GM12878 (cell line): ENCODE measurements at regions not wholly inside any gene's neighbourhood (a gene's known extent, or its start where the extent isn't known, plus 50 kb on each side); places are given as distances from the start of the nearest gene placed in this dataset.

ENCODE experiments used
- ATAC-seq: fragments of 200-7000 bp; cut with Tn5 transposase; 3 replicates; pipeline ENCODE4 v1.9.1; 2020; ENCODE audit warnings: mild to moderate bottlenecking, moderate library complexity
- BruUV-seq: library from RNA; stranded (reverse); fragments of 400-500 nt; replicated peaks from 2 replicates; lab custom pipeline; 2021; lab: Mats Ljungman, UMichigan
- CTCF ChIA-PET: fragments of 300-600 bp; sonication (Branson Sonifier 250); formaldehyde crosslinking; extraction: SDS; loops from one replicate; lab custom pipeline; 2021; ENCODE audit warnings: inconsistent platforms; lab: Yijun Ruan, JAX
- POLR2A ChIA-PET: fragments of 350-600 bp; formaldehyde crosslinking; extraction: SDS; loops from one replicate; lab custom pipeline; 2021; ENCODE audit warnings: inconsistent platforms; lab: Charles Lee
- RAD21 ChIA-PET: fragments of 300-600 bp; sonication (Branson Sonifier 250); formaldehyde crosslinking; loops from one replicate; lab custom pipeline; 2023; ENCODE audit warnings: antibody characterized with exemption; ENCODE audit not compliant: unreplicated experiment; lab: Charles Lee
- SMC1A ChIA-PET: fragments of 300-600 bp; sonication (Branson Sonifier 250); formaldehyde crosslinking; loops from one replicate; lab custom pipeline; 2023; ENCODE audit not compliant: unreplicated experiment, uncharacterized antibody; lab: Charles Lee
- DNase-seq: peaks from one replicate; pipeline ENCODE4 v3.0.0-alpha.2; 2011; ENCODE audit warnings: low read depth, low spot score
- FAIRE-seq: peaks from 3 replicates; lab custom pipeline; 2011; peaks lifted over from hg19 to GRCh38; lab: Jason Lieb, UNC
- H2AFZ ChIP-seq: 2 replicates; pipeline ENCODE4 v1.6.0; 2011; ENCODE audit warnings: low read depth, low read length, control low read depth; ENCODE audit not compliant: control insufficient read depth
- H3K27ac ChIP-seq: 2 replicates; pipeline ENCODE4 v1.5.1; 2011; ENCODE audit warnings: control low read depth; ENCODE audit not compliant: control insufficient read depth, insufficient read depth
- H3K27me3 ChIP-seq, 2 experiments: replicated peaks in 1 of 2; 2 replicates each; pipeline versions ENCODE4 v1.6.0 to v1.6.1; 2011; ENCODE audit warnings: low read length in 1 of 2; ENCODE audit not compliant: control insufficient read depth in 2 of 2, insufficient read depth in 2 of 2
- H3K36me3 ChIP-seq, 2 experiments: 2 replicates each; pipeline ENCODE4 v1.5.1; 2011; ENCODE audit warnings: low read length in 1 of 2; ENCODE audit not compliant: control insufficient read depth in 2 of 2, insufficient read depth in 2 of 2
- H3K4me1 ChIP-seq: 2 replicates; pipeline ENCODE4 v1.6.1; 2011; ENCODE audit warnings: mild to moderate bottlenecking, low read length, moderate library complexity, mixed read lengths; ENCODE audit not compliant: control insufficient read depth, insufficient read depth
- H3K4me2 ChIP-seq: 2 replicates; pipeline ENCODE4 v1.6.0; 2011; ENCODE audit warnings: control low read depth; ENCODE audit not compliant: control insufficient read depth, insufficient read depth
- H3K4me3 ChIP-seq: fragments of 200-600 bp; sonication (generic); 2 replicates; pipeline ENCODE4 v1.5.1; 2016
- H3K79me2 ChIP-seq: 2 replicates; pipeline ENCODE4 v1.6.0; 2011; ENCODE audit warnings: low read length; ENCODE audit not compliant: control insufficient read depth, insufficient read depth
- H3K9ac ChIP-seq: 2 replicates; pipeline ENCODE4 v1.8.0; 2011; ENCODE audit warnings: low read length, control low read depth, mixed read lengths; ENCODE audit not compliant: control insufficient read depth, insufficient read depth
- H3K9me3 ChIP-seq: replicated peaks from 3 replicates; pipeline ENCODE4 v1.5.1; 2011; ENCODE audit warnings: mild to moderate bottlenecking, low read length; ENCODE audit not compliant: control insufficient read depth, insufficient read depth
- H4K20me1 ChIP-seq: 2 replicates; pipeline ENCODE4 v1.6.0; 2011; ENCODE audit not compliant: control insufficient read depth, insufficient read depth
- BHLHE40 ChIP-seq, 2 experiments: fragments of 450-650 bp in 1 of 2; IDR thresholded peaks; 2 replicates each; pipeline ENCODE4 v1.6.1; 2011 to 2017; ENCODE audit warnings: low read depth in 2 of 2, borderline replicate concordance in 1 of 2, improper control_type of control experiment in 1 of 2, low read length in 1 of 2, mild to moderate bottlenecking in 1 of 2
- CEBPB ChIP-seq, 2 experiments: fragments of 150-350 bp in 1 of 2; IDR thresholded peaks; 2 replicates each; pipeline ENCODE4 v1.6.1; 2012 to 2014; ENCODE audit warnings: low read depth in 2 of 2, low read length in 2 of 2, borderline replicate concordance in 1 of 2, inconsistent platforms in 1 of 2
- DPF2 ChIP-seq: fragments of 450-650 bp; IDR thresholded peaks from 2 replicates; pipeline ENCODE4 v1.6.1; 2017; ENCODE audit warnings: mild to moderate bottlenecking
- HDAC6 ChIP-seq: fragments of 200-600 bp; sonication (generic); IDR thresholded peaks from one replicate; pipeline ENCODE4 v1.8.0; 2017; ENCODE audit warnings: antibody characterized with exemption; ENCODE audit not compliant: unreplicated experiment
- HDGF ChIP-seq: fragments of 450-650 bp; IDR thresholded peaks from 2 replicates; pipeline ENCODE4 v1.6.1; 2016; ENCODE audit warnings: antibody characterized with exemption
- IKZF2 ChIP-seq, 2 experiments: fragments of 450-650 bp; IDR thresholded peaks; 2 replicates each; pipeline ENCODE4 v1.6.1; 2017; ENCODE audit warnings: mild to moderate bottlenecking in 2 of 2, moderate library complexity in 2 of 2
- KAT2A ChIP-seq: conservative IDR thresholded peaks from 2 replicates; pipeline ENCODE4 v1.6.1; 2011; ENCODE audit warnings: low read depth, low read length; ENCODE audit not compliant: control insufficient read depth
- NFYA ChIP-seq: IDR thresholded peaks from 2 replicates; pipeline ENCODE4 v1.6.1; 2011; ENCODE audit warnings: low read depth, mild to moderate bottlenecking, low read length, improper control_type of control experiment, borderline replicate concordance
- NFYB ChIP-seq: IDR thresholded peaks from 2 replicates; pipeline ENCODE4 v1.6.1; 2011; ENCODE audit warnings: low read depth, mild to moderate bottlenecking, low read length, improper control_type of control experiment, moderate library complexity; ENCODE audit not compliant: insufficient read depth
- POLR2AphosphoS2 ChIP-seq: IDR thresholded peaks from 2 replicates; pipeline ENCODE4 v1.6.1; 2011; ENCODE audit warnings: low read depth, mild to moderate bottlenecking, low read length, improper control_type of control experiment, moderate library complexity
- SIN3A ChIP-seq: IDR thresholded peaks from 2 replicates; pipeline ENCODE4 v1.6.1; 2012; ENCODE audit warnings: low read depth, low read length, improper control_type of control experiment
- ZNF217 ChIP-seq: fragments of 450-650 bp; IDR thresholded peaks from 2 replicates; pipeline ENCODE4 v1.6.1; 2017; ENCODE audit warnings: antibody characterized with exemption, mild to moderate bottlenecking
- ZNF622 ChIP-seq: fragments of 450-650 bp; IDR thresholded peaks from 2 replicates; pipeline ENCODE4 v1.6.1; 2017; ENCODE audit warnings: mild to moderate bottlenecking, inconsistent platforms
- WGBS: methylation state at CpG from one replicate; pipeline ENCODE4 v1.1.6; 2016; ENCODE audit warnings: low lambda C conversion rate; ENCODE audit not compliant: insufficient replicate concordance, insufficient coverage; ENCODE audit errors: missing lambda C conversion rate; 5-methylcytosine and 5-hydroxymethylcytosine counted together
- in situ Hi-C: fragments of 300-500 bp; cut with MboI; formaldehyde crosslinking; loops from 9 replicates; pipeline ENCODE4 v1.14.3; 2018; ENCODE audit warnings: mixed read lengths
- intact Hi-C: fragments of 100-400 bp; cut with micrococcal nuclease; formaldehyde crosslinking; loops from one replicate; pipeline ENCODE4 v1.14.2; 2022; ENCODE audit not compliant: unreplicated experiment
- TF ChIP-seq, protein P1 (sequence below): IDR thresholded peaks from 2 replicates; pipeline ENCODE4 v1.6.1; 2012; ENCODE audit warnings: low read depth, low read length, improper control_type of control experiment

DNA sequence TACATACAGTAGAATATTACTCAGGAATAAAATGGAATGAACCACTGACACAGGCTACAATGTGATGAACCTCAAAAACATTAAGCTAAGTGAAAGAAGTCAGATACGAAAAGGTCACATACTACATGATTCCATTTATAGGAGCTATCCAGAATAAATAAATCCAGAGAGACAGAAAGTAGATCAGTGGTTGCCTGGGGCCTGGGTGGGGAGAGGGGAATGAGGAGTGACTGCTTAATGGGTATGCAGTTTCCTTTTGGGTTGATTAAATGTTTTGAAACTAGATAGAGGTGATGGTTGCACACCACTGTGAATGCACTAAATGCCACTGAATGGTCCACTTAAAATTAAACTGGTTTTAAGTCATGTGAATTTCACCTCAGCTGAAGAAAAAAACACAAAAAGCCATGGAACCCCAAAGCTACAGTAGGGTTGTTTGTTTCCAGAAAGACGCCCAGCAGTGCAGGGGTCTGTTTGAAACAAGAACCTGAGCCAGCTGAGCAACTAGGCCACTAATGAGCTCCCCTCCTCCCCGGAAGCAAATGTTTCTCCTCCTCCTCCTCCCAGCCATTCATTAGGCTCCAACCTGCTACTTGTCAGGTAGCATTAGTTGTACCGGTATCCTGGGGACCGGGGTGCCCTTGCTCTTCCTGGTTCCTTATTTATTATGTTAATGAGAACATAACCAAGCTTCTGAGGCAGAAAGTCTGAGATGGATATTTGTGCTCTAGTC, 168.4 kb downstream of the EVX1 start:
- Histone ChIP-seq H3K79me2 (no peaks in the 10 kb centered on the region), H3K27ac (no peak overlapping the region)
- in situ Hi-C loops: no loop called here
- TF ChIP-seq POLR2AphosphoS2 (no peak), ZNF217 (no peak), HDGF (no peak), HDAC6 (no peak), DPF2 (no peak), ZNF622 (no peak), BHLHE40 (IDR thresholded peaks at IDR 0.05; ENCODE audit: borderline replicate concordance in 1 of 2, low read depth in 2 of 2, low read length in 1 of 2) (no peak), IKZF2 (IDR thresholded peaks at IDR 0.05) (no peak), NFYA (no peak), KAT2A (no peak), SIN3A (no peak), CEBPB (IDR thresholded peaks at IDR 0.05; ENCODE audit: borderline replicate concordance in 1 of 2, low read depth in 2 of 2, low read length in 2 of 2) (no peak), NFYB (no peak)
- TF ChIP-seq, protein P1, sequence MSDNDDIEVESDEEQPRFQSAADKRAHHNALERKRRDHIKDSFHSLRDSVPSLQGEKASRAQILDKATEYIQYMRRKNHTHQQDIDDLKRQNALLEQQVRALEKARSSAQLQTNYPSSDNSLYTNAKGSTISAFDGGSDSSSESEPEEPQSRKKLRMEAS: no peak
- TF ChIP-seq, all 136 proteins: peak for 0
- WGBS: 18% methylated on average over 4 of the region's 5 CpGs
- Histone ChIP-seq H2AFZ (no peak overlapping the region), H3K9ac (no peak overlapping the region), H3K4me2 (no peak overlapping the region), H3K4me3 (no peak overlapping the region), H3K27me3 (peaks cover 0 to 2% of the 10 kb centered on the region in 2 experiments; a peak in 2 of 4 replicates), H4K20me1 (no peaks in the 10 kb centered on the region), H3K36me3 (no peaks in the 10 kb centered on the region), H3K9me3 (no peaks in the 10 kb centered on the region), H3K4me1 (no peaks in the 10 kb centered on the region)
- POLR2A ChIA-PET: no interaction called here
- ATAC-seq (no peak), DNase-seq (no peak), FAIRE-seq (no peak)
- SMC1A ChIA-PET: no interaction called here
- no TSS peak for BruUV-seq
- intact Hi-C loops: no loop called here
- RAD21 ChIA-PET: no interaction called here
- CTCF ChIA-PET: interaction anchor here (1.2 kb wide), 1 partner anchor 12 kb away, joined by 3 read pairs; no protein-coding TSS in a partner anchor
